IMR-90 (cell line): ENCODE measurements at regions not wholly inside any gene's neighbourhood (a gene's known extent, or its start where the extent isn't known, plus 50 kb on each side); places are given as distances from the start of the nearest gene placed in this dataset.

ENCODE experiments used
- ATAC-seq: fragments of 200-7000 bp; cut with Tn5 transposase; 2 replicates; pipeline ENCODE4 v1.9.1; 2020; ENCODE audit warnings: low read depth, mild to moderate bottlenecking, moderate library complexity
- BruUV-seq: library from RNA; stranded (reverse); fragments of 400-500 nt; replicated peaks from 2 replicates; lab custom pipeline; 2021; lab: Mats Ljungman, UMichigan
- CTCF ChIA-PET: fragments of 300-600 bp; formaldehyde crosslinking; extraction: SDS; loops from one replicate; lab custom pipeline; 2021; ENCODE audit warnings: antibody characterized with exemption; lab: Yijun Ruan, JAX
- POLR2A ChIA-PET: fragments of 300-600 bp; sonication (Branson Sonifier 250); formaldehyde crosslinking; loops from one replicate; lab custom pipeline; 2022; ENCODE audit warnings: antibody characterized with exemption; ENCODE audit not compliant: unreplicated experiment; lab: Charles Lee
- DNase-seq: peaks from one replicate; pipeline ENCODE4 v3.0.0; 2013
- H2AFZ ChIP-seq: replicated peaks from 2 replicates; pipeline ENCODE3; 2013; ENCODE audit warnings: low read length, mild to moderate bottlenecking; ENCODE audit not compliant: poor library complexity
- H2AK5ac ChIP-seq: 2 replicates; pipeline ENCODE4 v1.6.1; 2013; ENCODE audit warnings: low read depth, low read length, inconsistent platforms
- H2AK9ac ChIP-seq: replicated peaks from 2 replicates; pipeline ENCODE3; 2013; ENCODE audit warnings: mild to moderate bottlenecking, low read depth, low read length, moderate library complexity; ENCODE audit not compliant: poor library complexity
- H2BK120ac ChIP-seq: 2 replicates; pipeline ENCODE4 v1.6.1; 2013; ENCODE audit warnings: low read depth, low read length, inconsistent platforms
- H2BK15ac ChIP-seq: 3 replicates; pipeline ENCODE4 v1.6.1; 2013; ENCODE audit warnings: low read depth, low read length, inconsistent platforms
- H2BK20ac ChIP-seq: 2 replicates; pipeline ENCODE4 v1.6.1; 2013; ENCODE audit warnings: low read depth, mild to moderate bottlenecking, inconsistent platforms, low read length, moderate library complexity
- H2BK5ac ChIP-seq: 2 replicates; pipeline ENCODE4 v1.6.1; 2013; ENCODE audit warnings: mild to moderate bottlenecking, low read depth, low read length, inconsistent platforms; ENCODE audit not compliant: poor library complexity, severe bottlenecking
- H3K14ac ChIP-seq: replicated peaks from 2 replicates; pipeline ENCODE4 v1.6.1; 2013; ENCODE audit warnings: low read depth, low read length, inconsistent platforms
- H3K18ac ChIP-seq: 2 replicates; pipeline ENCODE4 v1.6.1; 2013; ENCODE audit warnings: low read depth, low read length, control low read depth
- H3K23ac ChIP-seq: 2 replicates; pipeline ENCODE4 v1.6.1; 2013; ENCODE audit warnings: low read depth, low read length, inconsistent platforms
- H3K27ac ChIP-seq: 2 replicates; pipeline ENCODE4 v1.5.1; 2013; ENCODE audit warnings: mild to moderate bottlenecking, control low read depth, low read length; ENCODE audit not compliant: insufficient read depth
- H3K27me3 ChIP-seq: 2 replicates; pipeline ENCODE4 v1.6.1; 2013; ENCODE audit warnings: low read length; ENCODE audit not compliant: control insufficient read depth, insufficient read depth
- H3K36me3 ChIP-seq: 2 replicates; pipeline ENCODE4 v1.6.1; 2013; ENCODE audit warnings: low read length, mixed read lengths; ENCODE audit not compliant: control insufficient read depth, insufficient read depth
- H3K4ac ChIP-seq: 2 replicates; pipeline ENCODE4 v1.6.1; 2013; ENCODE audit warnings: low read depth, low read length, inconsistent platforms
- H3K4me1 ChIP-seq: 2 replicates; pipeline ENCODE4 v1.6.1; 2013; ENCODE audit warnings: low read length, mixed read lengths; ENCODE audit not compliant: control insufficient read depth, insufficient read depth
- H3K4me2 ChIP-seq: 2 replicates; pipeline ENCODE4 v1.6.1; 2013; ENCODE audit warnings: low read depth, mild to moderate bottlenecking, control low read depth, low read length, moderate library complexity
- H3K4me3 ChIP-seq: 2 replicates; pipeline ENCODE4 v1.5.1; 2013; ENCODE audit warnings: low read depth, mild to moderate bottlenecking, control low read depth, low read length, moderate library complexity; ENCODE audit not compliant: insufficient read depth
- H3K56ac ChIP-seq: 2 replicates; pipeline ENCODE4 v1.6.1; 2013; ENCODE audit warnings: low read length, inconsistent platforms; ENCODE audit not compliant: insufficient read depth; ENCODE audit errors: extremely low read depth
- H3K79me1 ChIP-seq, 2 experiments: 2 replicates each; pipeline ENCODE4 v1.6.1; 2013; ENCODE audit warnings: low read length in 2 of 2, inconsistent platforms in 1 of 2, low read depth in 1 of 2
- H3K9ac ChIP-seq: 2 replicates; pipeline ENCODE4 v1.6.1; 2013; ENCODE audit warnings: low read depth, low read length, control low read depth
- H3K9me1 ChIP-seq: 2 replicates; pipeline ENCODE4 v1.6.1; 2013; ENCODE audit warnings: low read length, inconsistent platforms; ENCODE audit not compliant: insufficient read depth
- H3K9me3 ChIP-seq: 2 replicates; pipeline ENCODE4 v1.6.1; 2013; ENCODE audit warnings: low read length; ENCODE audit not compliant: control insufficient read depth, insufficient read depth
- H4K20me1 ChIP-seq: 2 replicates; pipeline ENCODE4 v1.6.1; 2013; ENCODE audit warnings: low read length, inconsistent platforms; ENCODE audit not compliant: insufficient read depth
- H4K5ac ChIP-seq: 2 replicates; pipeline ENCODE4 v1.6.1; 2013; ENCODE audit warnings: mild to moderate bottlenecking, low read depth, low read length, control low read depth
- H4K8ac ChIP-seq, 2 experiments: 2 replicates each; pipeline ENCODE4 v1.6.1; 2013; ENCODE audit warnings: low read depth in 2 of 2, low read length in 2 of 2, control low read depth in 1 of 2, inconsistent platforms in 1 of 2
- H4K91ac ChIP-seq: 2 replicates; pipeline ENCODE4 v1.6.1; 2013; ENCODE audit warnings: low read depth, low read length, inconsistent platforms; ENCODE audit not compliant: insufficient read depth
- BHLHE40 ChIP-seq: fragments of 150-350 bp; IDR thresholded peaks from 2 replicates; pipeline ENCODE4 v1.6.1; 2016; ENCODE audit warnings: mild to moderate bottlenecking, low read depth, low read length
- CEBPB ChIP-seq: IDR thresholded peaks from 2 replicates; pipeline ENCODE4 v1.6.1; 2012; ENCODE audit warnings: low read depth, low read length, improper control_type of control experiment
- CHD1 ChIP-seq: IDR thresholded peaks from 2 replicates; pipeline ENCODE4 v1.6.1; 2012; ENCODE audit warnings: low read depth, low read length, improper control_type of control experiment
- ELK1 ChIP-seq: fragments of 150-350 bp; IDR thresholded peaks from 2 replicates; pipeline ENCODE4 v1.6.1; 2016; ENCODE audit warnings: low read depth, mild to moderate bottlenecking, low read length, moderate library complexity, borderline replicate concordance
- FOS ChIP-seq: fragments of 150-350 bp; IDR thresholded peaks from 2 replicates; pipeline ENCODE4 v1.6.1; 2016; ENCODE audit warnings: low read depth, low read length
- MAFK ChIP-seq: IDR thresholded peaks from 2 replicates; pipeline ENCODE4 v1.6.1; 2012; ENCODE audit warnings: low read depth, low read length, improper control_type of control experiment
- MAZ ChIP-seq: IDR thresholded peaks from 2 replicates; pipeline ENCODE4 v1.6.1; 2012; ENCODE audit warnings: low read depth, mild to moderate bottlenecking, low read length, improper control_type of control experiment, moderate library complexity, borderline replicate concordance
- MXI1 ChIP-seq: IDR thresholded peaks from 2 replicates; pipeline ENCODE4 v1.6.1; 2012; ENCODE audit warnings: low read depth, mild to moderate bottlenecking, low read length, moderate library complexity, borderline replicate concordance
- NFE2L2 ChIP-seq: fragments of 150-350 bp; IDR thresholded peaks from 2 replicates; pipeline ENCODE4 v1.6.1; 2016; ENCODE audit warnings: low read depth, mild to moderate bottlenecking, low read length
- POLR2A ChIP-seq: IDR thresholded peaks from 2 replicates; pipeline ENCODE4 v1.6.1; 2012; ENCODE audit warnings: mild to moderate bottlenecking, low read depth, low read length
- RAD21 ChIP-seq: IDR thresholded peaks from 2 replicates; pipeline ENCODE4 v1.6.1; 2012; ENCODE audit warnings: low read length, improper control_type of control experiment
- RCOR1 ChIP-seq: IDR thresholded peaks from 2 replicates; pipeline ENCODE4 v1.6.1; 2012; ENCODE audit warnings: mild to moderate bottlenecking, low read length, improper control_type of control experiment; ENCODE audit not compliant: insufficient replicate concordance
- RFX5 ChIP-seq: IDR thresholded peaks from 2 replicates; pipeline ENCODE4 v1.8.0; 2012; ENCODE audit warnings: low read depth, mild to moderate bottlenecking, low read length, moderate library complexity
- SMC3 ChIP-seq: fragments of 150-350 bp; IDR thresholded peaks from 2 replicates; pipeline ENCODE4 v1.6.1; 2016; ENCODE audit warnings: low read depth, mild to moderate bottlenecking, antibody characterized with exemption, low read length, moderate library complexity
- WGBS, 2 experiments: methylation state at CpG; one replicate each; pipeline versions ENCODE4 v1.1.5 to v1.1.7; 2013; ENCODE audit warnings: missing lambda C conversion rate in 2 of 2; ENCODE audit not compliant: insufficient read length in 1 of 2; ENCODE audit errors: extremely low coverage in 2 of 2; 5-methylcytosine and 5-hydroxymethylcytosine counted together
- dilution Hi-C: fragments of 300-500 bp; cut with HindIII; formaldehyde crosslinking; loops from one replicate; pipeline ENCODE4 v1.14.3; 2018; ENCODE audit warnings: low sequenced_read_pairs; ENCODE audit not compliant: unreplicated experiment
- in situ Hi-C: fragments of 300-500 bp; cut with MboI; formaldehyde crosslinking; loops from 3 replicates; pipeline ENCODE4 v1.14.3; 2019; ENCODE audit warnings: low sequenced_read_pairs, inconsistent platforms, mixed read lengths
- intact Hi-C: fragments of 100-400 bp; cut with micrococcal nuclease; formaldehyde crosslinking; loops from 2 replicates; pipeline ENCODE4 v1.10.0; 2022
- TF ChIP-seq, protein P1 (sequence below): conservative IDR thresholded peaks from 2 replicates; pipeline ENCODE4 v1.5.1; 2012; ENCODE audit warnings: mild to moderate bottlenecking, low read depth, low read length, improper control_type of control experiment
- TF ChIP-seq, protein P2 (sequence below): fragments of 150-350 bp; IDR thresholded peaks from 2 replicates; pipeline ENCODE4 v1.6.1; 2017; ENCODE audit warnings: mild to moderate bottlenecking, antibody characterized with exemption, low read length, low read depth

DNA sequence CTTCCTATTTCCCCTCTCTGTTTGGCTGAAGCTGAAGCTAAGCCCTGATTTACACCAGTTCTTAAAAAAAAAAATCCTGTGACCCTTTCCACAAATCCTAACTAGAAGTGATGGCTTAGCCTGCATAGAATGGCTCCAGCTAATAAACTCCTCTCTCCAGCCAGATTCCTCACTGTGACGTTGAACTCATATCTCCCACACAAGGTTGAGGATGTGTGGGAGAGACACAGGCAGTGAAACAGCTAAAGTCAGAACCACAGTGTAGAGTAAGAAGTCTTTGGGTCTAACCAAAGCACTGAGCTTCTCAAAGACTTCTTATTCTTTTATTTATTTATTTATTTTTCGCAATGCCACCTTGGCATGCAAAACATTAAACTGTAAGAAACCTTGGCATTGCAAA is 268.3 kb downstream of the SNX13 start:
- ATAC-seq (no peak), DNase-seq (no peak)
- H2AK9ac ChIP-seq: no peak overlapping the region
- H3K4me3 ChIP-seq: no peak overlapping the region
- no peaks in the 10 kb centered on the region for H4K20me1 ChIP-seq
- POLR2A ChIA-PET: interaction anchor here (0.7 kb wide), 1 partner anchor 87 kb away, joined by 6 read pairs; no protein-coding TSS in a partner anchor
- no peak overlapping the region for H2BK120ac ChIP-seq
- H2AFZ ChIP-seq: no peak overlapping the region
- no peaks in the 10 kb centered on the region for H3K79me1 ChIP-seq
- no peak overlapping the region for H3K14ac ChIP-seq
- BruUV-seq: no TSS peak
- in situ Hi-C loops: no loop called here
- no peak overlapping the region for H3K56ac ChIP-seq
- H3K4me2 ChIP-seq: no peak overlapping the region
- no peak overlapping the region for H2AK5ac ChIP-seq
- no peak overlapping the region for H3K23ac ChIP-seq
- H4K91ac ChIP-seq: no peak overlapping the region
- TF ChIP-seq MXI1: no peak
- TF ChIP-seq POLR2A: no peak
- TF ChIP-seq CEBPB: no peak
- TF ChIP-seq BHLHE40: no peak
- no peak for TF ChIP-seq RFX5
- TF ChIP-seq ELK1: no peak
- TF ChIP-seq CHD1: no peak
- TF ChIP-seq, protein P1, sequence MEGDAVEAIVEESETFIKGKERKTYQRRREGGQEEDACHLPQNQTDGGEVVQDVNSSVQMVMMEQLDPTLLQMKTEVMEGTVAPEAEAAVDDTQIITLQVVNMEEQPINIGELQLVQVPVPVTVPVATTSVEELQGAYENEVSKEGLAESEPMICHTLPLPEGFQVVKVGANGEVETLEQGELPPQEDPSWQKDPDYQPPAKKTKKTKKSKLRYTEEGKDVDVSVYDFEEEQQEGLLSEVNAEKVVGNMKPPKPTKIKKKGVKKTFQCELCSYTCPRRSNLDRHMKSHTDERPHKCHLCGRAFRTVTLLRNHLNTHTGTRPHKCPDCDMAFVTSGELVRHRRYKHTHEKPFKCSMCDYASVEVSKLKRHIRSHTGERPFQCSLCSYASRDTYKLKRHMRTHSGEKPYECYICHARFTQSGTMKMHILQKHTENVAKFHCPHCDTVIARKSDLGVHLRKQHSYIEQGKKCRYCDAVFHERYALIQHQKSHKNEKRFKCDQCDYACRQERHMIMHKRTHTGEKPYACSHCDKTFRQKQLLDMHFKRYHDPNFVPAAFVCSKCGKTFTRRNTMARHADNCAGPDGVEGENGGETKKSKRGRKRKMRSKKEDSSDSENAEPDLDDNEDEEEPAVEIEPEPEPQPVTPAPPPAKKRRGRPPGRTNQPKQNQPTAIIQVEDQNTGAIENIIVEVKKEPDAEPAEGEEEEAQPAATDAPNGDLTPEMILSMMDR: no peak
- TF ChIP-seq RCOR1: no peak
- TF ChIP-seq NFE2L2: no peak
- no peak for TF ChIP-seq MAFK
- no peak for TF ChIP-seq MAZ
- TF ChIP-seq, protein P2, sequence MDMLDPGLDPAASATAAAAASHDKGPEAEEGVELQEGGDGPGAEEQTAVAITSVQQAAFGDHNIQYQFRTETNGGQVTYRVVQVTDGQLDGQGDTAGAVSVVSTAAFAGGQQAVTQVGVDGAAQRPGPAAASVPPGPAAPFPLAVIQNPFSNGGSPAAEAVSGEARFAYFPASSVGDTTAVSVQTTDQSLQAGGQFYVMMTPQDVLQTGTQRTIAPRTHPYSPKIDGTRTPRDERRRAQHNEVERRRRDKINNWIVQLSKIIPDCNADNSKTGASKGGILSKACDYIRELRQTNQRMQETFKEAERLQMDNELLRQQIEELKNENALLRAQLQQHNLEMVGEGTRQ: no peak
- no peak for TF ChIP-seq RAD21
- no peak for TF ChIP-seq SMC3
- TF ChIP-seq FOS: no peak
- H2BK15ac ChIP-seq: no peak overlapping the region
- no CpG with 5 or more reads among the region's 2 CpGs for WGBS, 2 experiments
- no peaks in the 10 kb centered on the region for H3K9me3 ChIP-seq
- CTCF ChIA-PET: no interaction called here
- no peak overlapping the region for H3K4ac ChIP-seq
- intact Hi-C loops: no loop called here
- H3K27ac ChIP-seq: no peak overlapping the region
- H4K8ac ChIP-seq: no peak overlapping the region
- H2BK5ac ChIP-seq: no peak overlapping the region
- no peak overlapping the region for H3K18ac ChIP-seq
- H3K9ac ChIP-seq: no peak overlapping the region
- no peak overlapping the region for H4K5ac ChIP-seq
- dilution Hi-C loops: no loop called here
- no peaks in the 10 kb centered on the region for H3K27me3 ChIP-seq
- H2BK20ac ChIP-seq: no peak overlapping the region
- no peaks in the 10 kb centered on the region for H3K4me1 ChIP-seq
- H3K36me3 ChIP-seq: no peaks in the 10 kb centered on the region
- H3K9me1 ChIP-seq: no peaks in the 10 kb centered on the region
